ENCODE measurements at regions not wholly inside any gene's neighbourhood (a gene's known extent, or its start where the extent isn't known, plus 50 kb on each side); places are given as distances from the start of the nearest gene placed in this dataset.

DNA sequence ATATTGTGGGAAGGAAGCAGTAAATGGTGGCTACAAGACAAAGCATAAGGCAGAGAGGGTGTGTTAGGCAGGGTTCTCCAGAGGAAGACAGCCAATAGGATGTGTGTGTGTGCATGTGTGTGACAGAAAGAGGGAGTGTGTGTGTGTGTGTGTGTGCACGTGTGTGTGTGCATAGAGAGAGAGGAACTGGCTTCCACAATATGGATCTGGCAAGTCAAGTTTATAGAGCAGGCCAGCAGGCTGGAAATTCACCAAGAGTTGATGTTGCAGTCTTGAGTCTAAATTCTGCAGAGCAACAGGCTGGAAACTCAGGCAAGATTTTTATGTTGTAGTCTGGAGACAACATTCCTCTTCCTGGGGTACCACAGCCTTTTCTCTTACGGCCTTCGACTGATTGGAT is 374.0 kb downstream of the TNS3 start:
- H3K27ac ChIP-seq (ENCODE audit: insufficient read depth, low read depth, low read length, poor library complexity, severe bottlenecking): no peak overlapping the region
- no peaks in the 10 kb centered on the region for H3K36me3 ChIP-seq (ENCODE audit: control insufficient read depth, insufficient read depth, low read length)
- H3K4me3 ChIP-seq (ENCODE audit: insufficient read depth, low read depth, low read length): no peak overlapping the region
- no peaks in the 10 kb centered on the region for H3K9me3 ChIP-seq (ENCODE audit: control insufficient read depth, low read length)
- H3K27me3 ChIP-seq (ENCODE audit: control insufficient read depth, insufficient read depth, low read length, poor library complexity, severe bottlenecking): no peaks in the 10 kb centered on the region
- H3K4me1 ChIP-seq (ENCODE audit: control insufficient read depth, insufficient read depth, low read length): no peaks in the 10 kb centered on the region
- 87% methylated on average over 3 of the region's 3 CpGs for WGBS, 2 experiments

DNA sequence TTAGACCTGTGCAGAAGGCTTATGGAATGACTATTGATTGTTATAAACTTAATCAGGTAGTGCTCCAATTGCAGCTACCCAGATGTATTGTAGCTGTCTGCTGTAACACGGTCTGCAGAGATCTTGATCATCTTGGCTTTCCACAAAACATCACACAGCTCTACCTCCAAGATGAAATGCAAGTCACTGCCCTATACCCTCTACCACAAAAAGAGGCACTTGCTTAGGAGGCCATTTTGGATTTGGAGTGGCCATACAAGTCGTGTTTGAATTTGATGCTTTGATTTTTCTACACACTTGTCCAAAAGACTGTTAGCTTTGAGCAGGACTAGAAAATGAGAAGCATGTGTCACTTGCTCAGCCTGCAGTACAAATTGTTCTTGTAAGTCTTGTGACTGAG is 377.2 kb downstream of the TNS3 start:
- Histone ChIP-seq H3K27me3 (ENCODE audit: control insufficient read depth, insufficient read depth, low read length, poor library complexity, severe bottlenecking) (no peaks in the 10 kb centered on the region), H3K4me1 (ENCODE audit: control insufficient read depth, insufficient read depth, low read length) (no peaks in the 10 kb centered on the region), H3K9me3 (ENCODE audit: control insufficient read depth, low read length) (no peaks in the 10 kb centered on the region), H3K27ac (ENCODE audit: insufficient read depth, low read depth, low read length, poor library complexity, severe bottlenecking) (no peak overlapping the region), H3K36me3 (ENCODE audit: control insufficient read depth, insufficient read depth, low read length) (no peaks in the 10 kb centered on the region), H3K4me3 (ENCODE audit: insufficient read depth, low read depth, low read length) (no peak overlapping the region)
- WGBS, 2 experiments: 82 to 85% methylated on average over 2 of the region's 2 CpGs

DNA sequence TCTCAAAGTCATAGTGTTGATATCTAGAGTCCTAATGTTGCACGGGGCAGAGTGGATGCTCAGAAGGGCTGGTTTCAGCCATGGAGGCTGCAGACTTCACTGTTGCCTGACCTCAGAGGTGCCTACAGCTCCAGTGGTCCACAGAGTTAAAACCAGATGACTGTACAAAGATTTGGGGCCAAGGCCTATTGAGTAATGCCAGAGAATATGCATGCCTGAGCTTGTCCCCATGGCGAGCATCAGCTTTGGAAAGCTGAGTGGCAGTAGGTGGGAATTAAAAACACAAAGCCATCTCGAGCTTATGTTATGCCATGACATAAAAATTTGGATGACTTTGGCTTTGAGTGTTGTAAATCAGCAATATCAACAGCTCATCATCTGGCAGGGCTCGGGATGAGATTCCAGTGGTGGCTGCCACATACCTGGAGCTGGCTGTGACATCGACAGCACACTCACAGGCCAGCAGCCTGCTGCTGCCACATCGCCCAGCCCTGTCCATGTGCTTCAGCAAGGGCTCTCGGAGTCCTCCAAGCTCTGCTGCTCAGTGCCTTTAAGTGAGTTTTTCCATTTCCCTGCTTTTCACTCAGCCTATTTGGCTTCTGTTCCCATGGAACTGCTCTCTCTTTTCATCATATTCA is 379.6 kb downstream of the TNS3 start:
- WGBS, 2 experiments: 93% methylated on average over 7 of the region's 7 CpGs
- no peaks in the 10 kb centered on the region for H3K27me3 ChIP-seq (ENCODE audit: control insufficient read depth, insufficient read depth, low read length, poor library complexity, severe bottlenecking)
- no peaks in the 10 kb centered on the region for H3K36me3 ChIP-seq (ENCODE audit: control insufficient read depth, insufficient read depth, low read length)
- H3K27ac ChIP-seq (ENCODE audit: insufficient read depth, low read depth, low read length, poor library complexity, severe bottlenecking): no peak overlapping the region
- H3K4me1 ChIP-seq (ENCODE audit: control insufficient read depth, insufficient read depth, low read length): no peaks in the 10 kb centered on the region
- no peak overlapping the region for H3K4me3 ChIP-seq (ENCODE audit: insufficient read depth, low read depth, low read length)
- H3K9me3 ChIP-seq (ENCODE audit: control insufficient read depth, low read length): no peaks in the 10 kb centered on the region

DNA sequence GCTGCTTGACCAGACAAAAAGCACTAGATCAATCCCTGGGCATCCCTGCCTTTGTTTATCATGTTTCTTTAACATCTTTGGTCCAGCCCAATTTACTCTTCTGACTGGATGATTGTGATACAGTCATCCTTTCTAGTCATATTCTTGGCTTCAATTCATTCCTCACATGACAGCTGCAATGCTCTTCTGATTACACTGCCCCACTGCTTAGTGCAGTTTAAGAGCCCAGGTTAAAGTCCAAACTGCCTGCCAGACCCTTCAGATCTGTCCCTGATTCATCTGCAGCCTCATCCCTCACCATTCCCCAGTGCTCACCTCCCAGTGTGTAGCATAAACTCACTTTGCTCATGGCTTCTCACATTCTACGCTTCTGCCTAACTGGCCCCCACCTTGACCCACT is 383.8 kb downstream of the TNS3 start:
- Histone ChIP-seq H3K9me3 (ENCODE audit: control insufficient read depth, low read length) (no peaks in the 10 kb centered on the region), H3K36me3 (ENCODE audit: control insufficient read depth, insufficient read depth, low read length) (no peaks in the 10 kb centered on the region), H3K4me3 (ENCODE audit: insufficient read depth, low read depth, low read length) (no peak overlapping the region), H3K4me1 (ENCODE audit: control insufficient read depth, insufficient read depth, low read length) (no peaks in the 10 kb centered on the region), H3K27ac (ENCODE audit: insufficient read depth, low read depth, low read length, poor library complexity, severe bottlenecking) (no peak overlapping the region), H3K27me3 (ENCODE audit: control insufficient read depth, insufficient read depth, low read length, poor library complexity, severe bottlenecking) (no peaks in the 10 kb centered on the region)
- WGBS, 2 experiments: 93 to 96% methylated on average over 1 of the region's 1 CpG

DNA sequence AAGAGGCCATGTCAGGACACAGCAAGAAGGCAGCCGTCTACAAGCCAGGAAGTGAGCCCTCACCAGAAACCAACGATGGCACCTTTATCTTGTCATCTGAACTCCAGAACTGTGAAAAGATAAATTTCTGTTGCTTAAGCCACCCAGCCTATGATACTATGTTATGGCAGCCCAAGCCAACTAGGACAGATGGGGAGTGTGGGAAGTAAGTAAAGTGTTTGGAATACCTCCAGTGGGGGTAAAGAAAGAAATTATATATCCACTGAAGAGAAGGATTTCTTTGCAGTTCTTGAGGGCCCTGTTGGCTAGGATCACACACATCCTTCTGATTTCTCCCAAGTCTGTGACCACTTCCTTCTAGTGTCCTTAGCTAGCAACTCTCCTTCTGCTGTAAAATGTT is 384.4 kb downstream of the TNS3 start:
- 88% methylated on average over 2 of the region's 2 CpGs for WGBS, 2 experiments

DNA sequence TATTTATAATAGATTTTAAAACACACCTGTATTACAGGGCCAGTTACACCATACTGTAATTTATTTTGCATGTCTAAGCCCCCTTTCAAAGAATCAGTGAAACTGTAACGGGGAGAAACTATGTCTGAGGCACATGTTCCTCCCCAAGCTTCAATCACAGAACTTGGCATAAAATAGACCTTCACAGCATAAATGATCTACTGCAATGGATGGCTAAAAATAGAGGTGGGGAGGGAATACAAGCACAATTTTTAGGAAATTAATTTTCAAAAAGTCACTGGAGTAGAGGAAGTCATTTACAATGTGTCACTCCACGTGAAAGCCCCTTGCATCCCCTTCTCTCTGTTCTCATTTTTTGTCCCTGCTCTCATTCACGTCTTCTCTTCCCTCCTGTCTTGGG is 385.2 kb downstream of the TNS3 start:
- H3K27ac ChIP-seq (ENCODE audit: insufficient read depth, low read depth, low read length, poor library complexity, severe bottlenecking): no peak overlapping the region
- H3K36me3 ChIP-seq (ENCODE audit: control insufficient read depth, insufficient read depth, low read length): no peaks in the 10 kb centered on the region
- H3K4me3 ChIP-seq (ENCODE audit: insufficient read depth, low read depth, low read length): no peak overlapping the region
- no peaks in the 10 kb centered on the region for H3K27me3 ChIP-seq (ENCODE audit: control insufficient read depth, insufficient read depth, low read length, poor library complexity, severe bottlenecking)
- 90 to 91% methylated on average over 2 to 3 of the region's 3 CpGs for WGBS, 2 experiments
- H3K9me3 ChIP-seq (ENCODE audit: control insufficient read depth, low read length): no peaks in the 10 kb centered on the region
- H3K4me1 ChIP-seq (ENCODE audit: control insufficient read depth, insufficient read depth, low read length): no peaks in the 10 kb centered on the region

More for the DNA sequence above, 384.4 kb downstream of the TNS3 start:
- H3K27ac ChIP-seq (ENCODE audit: insufficient read depth, low read depth, low read length, poor library complexity, severe bottlenecking): no peak overlapping the region
- H3K27me3 ChIP-seq (ENCODE audit: control insufficient read depth, insufficient read depth, low read length, poor library complexity, severe bottlenecking): no peaks in the 10 kb centered on the region
- H3K4me1 ChIP-seq (ENCODE audit: control insufficient read depth, insufficient read depth, low read length): no peaks in the 10 kb centered on the region
- no peaks in the 10 kb centered on the region for H3K9me3 ChIP-seq (ENCODE audit: control insufficient read depth, low read length)
- H3K4me3 ChIP-seq (ENCODE audit: insufficient read depth, low read depth, low read length): no peak overlapping the region
- H3K36me3 ChIP-seq (ENCODE audit: control insufficient read depth, insufficient read depth, low read length): no peaks in the 10 kb centered on the region

DNA sequence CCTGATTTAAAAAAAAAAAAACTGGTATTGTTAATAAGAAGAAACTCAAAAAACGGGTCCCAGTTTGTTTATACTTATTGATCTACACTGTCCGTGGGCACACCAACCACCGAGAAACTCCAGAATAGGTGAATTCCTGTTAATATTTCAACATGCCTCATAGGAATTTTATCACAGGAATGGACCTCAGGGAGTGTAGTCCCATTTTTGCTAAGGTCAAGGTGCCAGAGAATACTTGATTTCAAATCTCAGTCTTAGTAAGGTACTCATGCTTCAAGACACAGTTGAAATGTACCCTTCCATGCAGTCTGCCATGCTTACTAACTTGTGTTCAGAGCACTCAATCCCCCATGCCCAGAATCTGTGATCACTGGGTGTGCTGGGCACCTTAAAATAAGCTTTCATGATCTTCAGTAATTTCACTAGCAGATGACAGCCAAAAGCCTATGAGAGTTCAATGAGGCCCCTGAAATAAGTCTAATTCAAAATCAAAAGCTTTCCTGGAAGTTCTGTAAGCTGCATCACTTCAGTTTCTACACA is 385.7 kb downstream of the TNS3 start:
- H3K36me3 ChIP-seq (ENCODE audit: control insufficient read depth, insufficient read depth, low read length): no peaks in the 10 kb centered on the region
- no peak overlapping the region for H3K4me3 ChIP-seq (ENCODE audit: insufficient read depth, low read depth, low read length)
- WGBS, 2 experiments: 87 to 92% methylated on average over 3 of the region's 3 CpGs
- H3K9me3 ChIP-seq (ENCODE audit: control insufficient read depth, low read length): no peaks in the 10 kb centered on the region
- H3K27me3 ChIP-seq (ENCODE audit: control insufficient read depth, insufficient read depth, low read length, poor library complexity, severe bottlenecking): no peaks in the 10 kb centered on the region
- no peak overlapping the region for H3K27ac ChIP-seq (ENCODE audit: insufficient read depth, low read depth, low read length, poor library complexity, severe bottlenecking)
- no peaks in the 10 kb centered on the region for H3K4me1 ChIP-seq (ENCODE audit: control insufficient read depth, insufficient read depth, low read length)

DNA sequence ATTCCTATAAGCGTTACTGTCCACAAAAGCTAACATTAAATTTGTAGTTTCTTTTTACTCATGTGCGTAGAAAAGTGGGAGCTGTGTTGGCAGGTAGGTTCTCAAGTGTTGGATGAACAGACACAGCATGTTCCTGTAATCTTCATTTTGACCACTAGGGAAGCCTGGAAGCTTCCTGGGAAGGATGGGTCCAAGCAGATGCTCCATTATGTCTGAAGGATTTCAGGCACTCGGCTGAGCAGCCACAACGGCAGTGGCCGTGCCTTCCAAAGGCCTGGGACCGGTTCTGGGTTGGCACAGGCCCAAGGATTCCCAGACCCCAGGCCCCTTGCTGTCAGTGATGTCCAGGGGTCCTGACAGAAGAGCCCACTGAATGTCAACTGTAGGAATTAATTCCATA is 386.3 kb downstream of the TNS3 start:
- 87 to 92% methylated on average over 6 of the region's 6 CpGs for WGBS, 2 experiments
- no peaks in the 10 kb centered on the region for H3K36me3 ChIP-seq (ENCODE audit: control insufficient read depth, insufficient read depth, low read length)
- H3K27ac ChIP-seq (ENCODE audit: insufficient read depth, low read depth, low read length, poor library complexity, severe bottlenecking): no peak overlapping the region
- no peak overlapping the region for H3K4me3 ChIP-seq (ENCODE audit: insufficient read depth, low read depth, low read length)
- H3K4me1 ChIP-seq (ENCODE audit: control insufficient read depth, insufficient read depth, low read length): no peaks in the 10 kb centered on the region
- H3K9me3 ChIP-seq (ENCODE audit: control insufficient read depth, low read length): no peaks in the 10 kb centered on the region
- H3K27me3 ChIP-seq (ENCODE audit: control insufficient read depth, insufficient read depth, low read length, poor library complexity, severe bottlenecking): no peaks in the 10 kb centered on the region

DNA sequence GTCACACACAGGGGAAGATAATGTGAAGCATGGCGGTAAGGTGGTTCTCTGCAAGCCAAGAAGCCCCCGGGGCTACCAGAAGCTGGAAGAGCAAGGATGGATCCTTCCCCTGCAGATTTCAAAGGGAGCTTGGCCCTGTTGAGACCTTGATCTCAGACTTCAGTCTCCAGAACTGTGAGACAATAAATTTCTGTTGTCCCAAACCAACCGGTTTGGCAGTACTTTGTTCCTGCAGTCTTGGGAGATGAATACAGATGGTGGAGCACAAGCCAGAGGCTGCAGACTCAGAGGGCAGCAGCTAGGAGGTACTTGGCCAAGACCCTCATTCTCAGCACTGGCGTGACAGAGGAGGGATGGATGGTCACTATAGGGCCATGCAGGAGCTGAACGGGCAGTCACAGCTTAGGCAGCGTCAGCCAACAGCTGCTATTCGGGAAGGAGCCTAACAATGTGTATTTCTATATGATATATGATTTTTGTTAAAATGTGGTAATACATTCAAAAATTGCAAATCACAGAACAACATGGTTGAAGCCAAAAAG is 387.3 kb downstream of the TNS3 start:
- no peaks in the 10 kb centered on the region for H3K4me1 ChIP-seq (ENCODE audit: control insufficient read depth, insufficient read depth, low read length)
- H3K27me3 ChIP-seq (ENCODE audit: control insufficient read depth, insufficient read depth, low read length, poor library complexity, severe bottlenecking): no peaks in the 10 kb centered on the region
- H3K27ac ChIP-seq (ENCODE audit: insufficient read depth, low read depth, low read length, poor library complexity, severe bottlenecking): no peak overlapping the region
- no peaks in the 10 kb centered on the region for H3K9me3 ChIP-seq (ENCODE audit: control insufficient read depth, low read length)
- WGBS, 2 experiments: 95 to 96% methylated on average over 7 of the region's 7 CpGs
- H3K36me3 ChIP-seq (ENCODE audit: control insufficient read depth, insufficient read depth, low read length): no peaks in the 10 kb centered on the region
- H3K4me3 ChIP-seq (ENCODE audit: insufficient read depth, low read depth, low read length): no peak overlapping the region

DNA sequence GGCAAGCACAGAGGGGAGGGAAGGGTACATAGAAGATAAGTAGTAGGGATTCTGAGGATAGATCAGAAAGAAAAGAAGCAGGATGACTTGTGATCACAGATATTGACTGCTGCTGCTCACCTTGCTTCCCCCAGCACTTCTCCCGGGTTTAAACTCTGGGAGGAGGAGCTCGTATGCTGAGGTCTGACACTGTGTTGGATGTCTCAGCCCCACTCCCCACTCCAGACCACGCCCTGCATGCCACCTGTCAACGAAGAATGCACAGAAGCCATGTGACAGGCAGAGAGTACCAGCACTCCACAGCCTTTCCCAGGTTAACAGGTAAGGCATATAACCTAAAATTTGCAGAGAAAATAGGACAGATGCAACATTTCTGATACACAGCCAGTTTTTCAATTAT is 388.9 kb downstream of the TNS3 start:
- Histone ChIP-seq H3K4me3 (ENCODE audit: insufficient read depth, low read depth, low read length) (no peak overlapping the region), H3K36me3 (ENCODE audit: control insufficient read depth, insufficient read depth, low read length) (no peaks in the 10 kb centered on the region), H3K27ac (ENCODE audit: insufficient read depth, low read depth, low read length, poor library complexity, severe bottlenecking) (no peak overlapping the region), H3K9me3 (ENCODE audit: control insufficient read depth, low read length) (no peaks in the 10 kb centered on the region), H3K4me1 (ENCODE audit: control insufficient read depth, insufficient read depth, low read length) (no peaks in the 10 kb centered on the region), H3K27me3 (ENCODE audit: control insufficient read depth, insufficient read depth, low read length, poor library complexity, severe bottlenecking) (no peaks in the 10 kb centered on the region)
- WGBS, 2 experiments: 83 to 88% methylated on average over 4 of the region's 4 CpGs
